Ammon's horn (tissue), 1 donor: ENCODE measurements at regions not wholly inside any gene's neighbourhood (a gene's known extent, or its start where the extent isn't known, plus 50 kb on each side); places are given as distances from the start of the nearest gene placed in this dataset.
"Not testable (repeated sequence)": the region's sequence is repeated elsewhere in the genome, so short reads cannot be mapped to it uniquely, and the experiment has no call there.

Source experiments
- DNase-seq: peaks from one replicate; pipeline ENCODE4 v3.0.0-alpha.2; 2016; ENCODE audit warnings: low spot score

GRCh38 chr20:40890635-40891034, 138.0 kb upstream of the TOP1 start:
- no peak for DNase-seq

DNA sequence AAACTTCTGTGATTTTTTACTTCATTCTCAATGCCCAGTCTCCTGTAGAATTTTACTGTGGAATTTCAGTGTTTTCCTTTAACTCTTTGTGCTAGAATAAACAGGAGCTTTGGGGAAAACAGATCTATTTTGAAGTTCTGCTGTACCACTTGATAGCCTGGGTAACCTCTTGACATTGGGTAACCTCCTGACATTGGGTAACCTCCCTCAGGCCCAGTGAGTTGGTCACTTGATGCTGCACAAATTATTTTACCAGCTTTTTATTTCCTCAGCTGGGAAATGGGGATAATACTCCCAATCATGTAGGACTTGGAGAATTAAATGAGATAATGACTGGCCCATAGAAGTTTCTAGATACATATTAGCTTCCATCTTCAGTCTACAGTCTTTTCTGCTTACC, 137.3 kb upstream of the TOP1 start:
- DNase-seq = no peak

DNA sequence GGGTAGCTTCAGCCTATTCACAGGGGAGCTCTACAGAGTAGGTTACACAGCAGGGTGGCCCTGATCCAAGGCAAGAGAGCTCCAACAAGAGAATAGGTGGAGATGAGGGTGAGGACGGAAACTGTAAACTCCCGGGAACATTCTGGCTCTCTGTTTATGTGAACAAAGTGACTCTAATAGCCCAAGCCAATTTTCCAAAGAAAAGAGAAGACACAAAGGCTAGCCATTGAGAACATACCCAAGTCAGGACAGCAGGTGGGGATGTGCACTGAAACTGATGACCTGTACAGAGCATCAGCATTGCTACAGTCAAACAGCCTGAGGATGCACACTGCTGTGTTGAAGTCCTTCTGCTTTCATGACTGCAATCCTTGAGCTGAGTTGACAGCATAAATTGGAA, 136.0 kb upstream of the TOP1 start:
- no peak for DNase-seq

GRCh38 chr20:40893610-40894236, 134.9 kb upstream of the TOP1 start:
- no peak for DNase-seq

DNA sequence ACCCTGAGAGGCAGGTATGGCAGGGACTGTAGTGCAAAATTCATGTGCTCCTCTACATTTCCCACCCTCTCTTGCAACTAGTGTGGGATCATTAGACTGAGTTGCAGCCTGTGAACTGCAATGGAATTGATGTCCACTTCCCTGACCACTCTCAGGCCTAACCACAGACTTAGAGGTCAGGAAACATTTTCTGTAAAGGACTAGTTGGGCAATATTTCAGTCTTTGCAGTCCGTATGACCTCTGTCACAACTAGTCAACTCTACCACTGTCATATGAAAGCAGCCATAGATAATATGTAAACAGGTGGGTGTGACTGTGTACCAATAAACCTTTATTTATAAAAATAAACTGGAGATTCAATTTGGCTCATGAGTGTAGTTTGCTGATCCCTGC, 134.4 kb upstream of the TOP1 start:
- no peak for DNase-seq

DNA sequence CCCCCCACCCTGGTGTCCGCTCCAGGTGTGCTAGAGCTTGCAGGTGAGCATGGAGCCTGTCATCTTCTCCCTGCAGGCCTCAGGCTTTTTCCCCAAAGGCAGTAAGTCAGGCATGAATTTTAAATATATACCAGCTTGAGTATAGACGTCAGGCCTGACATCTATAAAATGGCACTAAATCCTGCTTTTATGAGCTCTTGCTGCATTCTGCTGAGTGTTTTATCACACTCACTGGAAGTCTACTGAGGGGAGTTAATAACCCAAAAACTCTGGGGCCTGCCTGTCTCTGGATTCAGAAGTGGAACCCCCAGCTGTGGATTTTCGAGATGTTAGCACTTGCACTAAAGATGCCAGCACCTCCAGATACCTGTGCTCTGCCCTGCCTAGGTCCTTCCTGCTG, 133.4 kb upstream of the TOP1 start:
- no peak for DNase-seq

DNA sequence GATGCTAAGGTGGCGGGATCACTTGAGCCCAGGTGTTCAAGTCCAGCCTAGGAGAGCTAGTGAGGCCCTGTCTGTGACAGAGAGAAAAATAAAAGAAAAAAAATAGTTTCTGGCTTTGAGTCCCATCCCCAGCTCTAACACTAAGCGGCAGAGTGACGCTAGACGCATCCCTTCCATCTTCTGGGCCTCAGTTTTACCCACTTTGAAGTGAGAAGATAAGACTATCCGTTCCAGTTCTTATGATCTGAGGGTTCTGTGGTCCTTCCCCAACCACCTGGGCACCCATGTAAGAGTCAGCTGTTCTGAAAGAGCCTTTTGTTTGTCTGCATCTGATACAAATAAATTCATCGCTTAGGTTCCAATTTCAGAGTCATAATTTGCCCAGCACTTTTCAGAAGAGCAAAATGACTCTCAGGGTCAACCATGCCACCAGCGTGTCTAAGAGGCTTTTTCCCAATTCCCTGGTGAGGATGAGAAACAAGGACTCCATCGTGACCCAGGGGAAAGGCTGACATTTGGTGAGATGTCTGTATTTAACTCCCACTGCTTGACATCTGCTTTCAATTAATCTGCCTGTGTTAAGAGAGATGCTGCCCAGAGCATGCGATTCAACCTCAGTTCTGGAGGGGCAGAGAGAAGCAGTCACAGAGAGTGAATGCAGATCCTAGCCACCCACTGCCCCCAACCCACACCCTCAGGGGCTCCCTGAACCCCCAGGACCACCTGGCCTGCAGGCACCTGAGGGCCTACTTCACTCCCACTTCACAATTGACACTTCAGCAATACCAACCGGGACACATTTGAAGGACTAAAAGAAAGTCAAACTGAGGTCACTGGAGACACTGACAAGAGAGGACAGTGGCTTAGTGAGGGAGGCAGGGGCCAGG, 131.6 kb upstream of the TOP1 start:
- DNase-seq = no peak

DNA sequence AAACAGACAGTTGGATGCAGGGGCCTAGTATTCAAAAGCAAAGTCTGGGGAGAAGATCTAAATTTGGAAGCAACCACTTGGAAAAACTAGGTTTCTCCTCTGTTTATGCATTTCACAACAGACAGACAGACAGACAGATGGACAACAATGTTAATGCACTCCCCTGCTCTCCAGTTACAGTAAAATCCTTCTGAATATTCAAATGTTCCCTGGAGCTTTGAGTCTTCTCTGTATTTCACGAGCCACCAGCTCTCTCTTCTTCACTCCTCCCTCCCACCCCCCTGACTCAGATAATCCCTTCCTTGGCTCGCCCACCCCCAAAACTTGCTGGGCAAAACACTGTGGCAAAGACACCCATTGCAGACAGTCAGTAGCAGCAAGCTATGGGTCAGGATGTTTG, 129.3 kb upstream of the TOP1 start:
- DNase-seq = no peak

GRCh38 chr20:40900666-40901215, 127.9 kb upstream of the TOP1 start:
- no peak for DNase-seq

- DNase-seq = peak; percentile 25
These were observed 126.0 kb upstream of the TOP1 start for GRCh38 chr20:40902661-40903060.

- no peak for DNase-seq
These were observed 120.3 kb upstream of the TOP1 start for GRCh38 chr20:40908309-40908708.

DNA sequence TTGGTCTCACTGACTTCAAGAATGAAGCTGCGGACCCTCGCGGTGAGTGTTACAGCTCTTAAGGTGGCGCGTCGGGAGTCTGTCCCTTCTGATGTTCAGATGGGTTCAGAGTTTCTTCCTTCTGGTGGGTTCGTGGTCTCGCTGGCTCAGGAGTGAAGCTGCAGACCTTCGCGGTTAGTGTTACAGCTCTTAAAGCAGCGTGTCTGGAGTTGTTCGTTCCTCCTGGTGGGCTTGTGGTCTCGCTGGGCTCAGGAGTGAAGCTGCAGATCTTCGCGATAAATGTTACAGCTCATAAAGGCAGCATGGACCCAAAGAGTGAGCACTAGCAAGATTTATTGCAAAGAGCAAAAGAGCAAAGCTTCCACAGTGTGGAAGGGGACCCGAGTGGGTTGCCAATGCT, 119.1 kb upstream of the TOP1 start:
- DNase-seq = not testable (repeated sequence)

- DNase-seq = not testable (repeated sequence)
These were observed 118.2 kb upstream of the TOP1 start for GRCh38 chr20:40910436-40910835.

GRCh38 chr20:40911152-40911551, 117.5 kb upstream of the TOP1 start:
- not testable (repeated sequence) for DNase-seq

- no peak for DNase-seq
These were observed 115.1 kb upstream of the TOP1 start for GRCh38 chr20:40913224-40914185.

GRCh38 chr20:40915756-40916155, 112.9 kb upstream of the TOP1 start:
- no peak for DNase-seq

DNA sequence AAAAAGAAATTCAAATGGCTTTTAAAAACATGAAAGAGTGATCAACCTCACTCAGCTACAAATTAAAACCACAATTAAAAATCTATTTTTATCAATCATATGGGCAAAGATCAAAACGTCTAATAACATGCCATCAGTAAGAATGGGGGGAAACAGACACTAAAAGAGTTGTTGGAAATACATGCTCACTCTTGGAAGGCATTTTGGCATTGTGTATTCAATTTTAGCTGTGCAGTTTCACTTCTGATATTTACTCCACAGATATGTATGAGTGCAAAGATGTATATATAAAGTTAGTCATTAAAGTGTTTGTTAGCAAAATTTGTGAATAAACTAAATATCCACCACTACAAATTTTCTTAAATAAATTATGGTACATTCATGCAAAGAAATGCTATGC, 112.3 kb upstream of the TOP1 start:
- DNase-seq = no peak

- no peak for DNase-seq
These were observed 108.3 kb upstream of the TOP1 start for GRCh38 chr20:40920291-40920690.

GRCh38 chr20:40922865-40923264, 105.8 kb upstream of the TOP1 start:
- no peak for DNase-seq

DNA sequence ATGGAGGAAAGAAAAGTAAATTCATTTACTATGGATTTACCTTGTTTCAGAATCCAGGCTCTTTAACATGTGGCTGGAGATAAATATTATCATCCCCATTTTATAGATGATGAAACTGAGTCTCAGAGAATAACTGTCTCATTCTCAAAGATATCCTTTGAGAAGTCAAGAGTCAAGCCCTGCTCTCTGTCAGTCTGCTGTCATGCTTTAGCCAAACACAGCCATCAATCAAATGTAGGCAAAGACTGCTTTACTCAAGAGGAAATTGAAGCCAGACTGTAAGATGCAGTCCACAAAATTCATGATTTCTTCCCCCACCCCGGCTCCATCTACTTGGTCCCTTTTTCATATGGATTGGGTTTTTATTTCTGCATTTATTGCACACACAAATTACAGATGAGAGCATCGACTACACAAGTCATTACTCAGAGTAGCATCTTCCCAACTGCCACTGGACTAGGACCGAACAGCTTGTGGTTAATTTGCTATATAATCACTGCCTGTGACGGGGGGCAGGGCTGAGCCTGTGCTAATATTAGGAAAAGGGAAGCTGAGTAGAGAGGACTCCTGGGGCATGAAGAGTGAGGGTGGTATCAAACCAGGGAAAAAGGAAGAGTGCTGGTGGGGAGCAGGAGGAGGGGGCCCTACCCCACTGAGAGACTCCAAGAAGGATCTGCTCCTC, 102.7 kb upstream of the TOP1 start:
- peak; percentile 13 for DNase-seq

GRCh38 chr20:40926928-40927327, 101.7 kb upstream of the TOP1 start:
- no peak for DNase-seq

DNA sequence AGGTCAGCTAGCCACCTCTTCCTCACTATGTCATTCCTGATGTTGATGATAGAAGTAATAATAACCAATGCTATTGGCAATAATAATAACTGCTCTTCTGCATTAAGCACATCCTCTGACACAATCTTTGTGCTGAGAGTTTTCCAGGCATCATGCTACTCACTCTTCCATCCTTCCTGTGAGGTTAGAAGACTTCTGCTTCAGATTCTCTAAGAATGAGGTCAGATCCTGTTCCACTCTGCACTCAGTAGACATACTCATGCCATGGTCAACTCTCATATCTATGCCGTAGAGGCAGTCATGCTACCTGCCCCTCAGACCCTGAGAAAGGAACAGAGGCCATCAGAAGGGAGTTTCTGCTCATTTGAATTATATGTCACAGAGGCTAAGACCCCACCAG, 98.1 kb upstream of the TOP1 start:
- no peak for DNase-seq
